GM18517 (cell line): ENCODE measurements at regions not wholly inside any gene's neighbourhood (a gene's known extent, or its start where the extent isn't known, plus 50 kb on each side); places are given as distances from the start of the nearest gene placed in this dataset.

Experiments used
- ATAC-seq: cut with Tn5 transposase; IDR thresholded peaks from one replicate; pipeline ENCODE4 v1.9.1; 2021; ENCODE audit warnings: mild to moderate bottlenecking, moderate library complexity; ENCODE audit not compliant: unreplicated experiment

- ATAC-seq = no peak
These were observed 714.2 kb upstream of the C9orf72 start for GRCh38 chr9:28287455-28287854.

GRCh38 chr9:28289746-28290145, 716.5 kb upstream of the C9orf72 start:
- no peak for ATAC-seq

- no peak for ATAC-seq
These were observed 720.2 kb upstream of the C9orf72 start for GRCh38 chr9:28293369-28294090.

GRCh38 chr9:28301281-28301680, 728.0 kb upstream of the C9orf72 start:
- ATAC-seq = no peak

- ATAC-seq = no peak
These were observed 744.5 kb upstream of the C9orf72 start for GRCh38 chr9:28317745-28318144.

GRCh38 chr9:28318515-28318914, 745.2 kb upstream of the C9orf72 start:
- no peak for ATAC-seq

GRCh38 chr9:28319981-28320380, 746.7 kb upstream of the C9orf72 start:
- no peak for ATAC-seq

- no peak for ATAC-seq
These were observed 747.3 kb upstream of the C9orf72 start for GRCh38 chr9:28320616-28321015.

- no peak for ATAC-seq
These were observed 756.0 kb upstream of the C9orf72 start for GRCh38 chr9:28329323-28329722.

GRCh38 chr9:28332648-28333047, 759.4 kb upstream of the C9orf72 start:
- no peak for ATAC-seq

- no peak for ATAC-seq
These were observed 768.6 kb upstream of the C9orf72 start for GRCh38 chr9:28341913-28342312.

GRCh38 chr9:28342815-28343338, 769.6 kb upstream of the C9orf72 start:
- ATAC-seq = no peak

GRCh38 chr9:28363151-28363562, 789.9 kb upstream of the C9orf72 start:
- ATAC-seq = no peak

GRCh38 chr9:28365020-28365640, 791.8 kb upstream of the C9orf72 start:
- no peak for ATAC-seq

- no peak for ATAC-seq
These were observed 792.4 kb upstream of the C9orf72 start for GRCh38 chr9:28365728-28366127.

GRCh38 chr9:28378231-28378630, 805.0 kb upstream of the C9orf72 start:
- no peak for ATAC-seq

GRCh38 chr9:28379082-28379481, 805.8 kb upstream of the C9orf72 start:
- no peak for ATAC-seq

GRCh38 chr9:28389411-28389810, 816.1 kb upstream of the C9orf72 start:
- ATAC-seq = no peak

- ATAC-seq = no peak
These were observed 821.5 kb upstream of the C9orf72 start for GRCh38 chr9:28394774-28395173.

GRCh38 chr9:28396058-28396457, 822.8 kb upstream of the C9orf72 start:
- no peak for ATAC-seq

- no peak for ATAC-seq
These were observed 834.1 kb upstream of the C9orf72 start for GRCh38 chr9:28407351-28407750.

GRCh38 chr9:28409919-28410318, 836.6 kb upstream of the C9orf72 start:
- ATAC-seq = no peak
